GM10266 (cell line): ENCODE measurements at regions not wholly inside any gene's neighbourhood (a gene's known extent, or its start where the extent isn't known, plus 50 kb on each side); places are given as distances from the start of the nearest gene placed in this dataset.

ENCODE experiments used
- DNase-seq: peaks from one replicate; pipeline ENCODE4 v3.0.0; 2012; ENCODE audit errors: extremely low spot score
- TF ChIP-seq, protein P1 (sequence below): IDR thresholded peaks from 2 replicates; pipeline ENCODE4 v1.5.1; 2012; ENCODE audit warnings: mild to moderate bottlenecking, low read depth; ENCODE audit not compliant: control insufficient read depth, insufficient read depth; ENCODE audit errors: missing control alignments

DNA sequence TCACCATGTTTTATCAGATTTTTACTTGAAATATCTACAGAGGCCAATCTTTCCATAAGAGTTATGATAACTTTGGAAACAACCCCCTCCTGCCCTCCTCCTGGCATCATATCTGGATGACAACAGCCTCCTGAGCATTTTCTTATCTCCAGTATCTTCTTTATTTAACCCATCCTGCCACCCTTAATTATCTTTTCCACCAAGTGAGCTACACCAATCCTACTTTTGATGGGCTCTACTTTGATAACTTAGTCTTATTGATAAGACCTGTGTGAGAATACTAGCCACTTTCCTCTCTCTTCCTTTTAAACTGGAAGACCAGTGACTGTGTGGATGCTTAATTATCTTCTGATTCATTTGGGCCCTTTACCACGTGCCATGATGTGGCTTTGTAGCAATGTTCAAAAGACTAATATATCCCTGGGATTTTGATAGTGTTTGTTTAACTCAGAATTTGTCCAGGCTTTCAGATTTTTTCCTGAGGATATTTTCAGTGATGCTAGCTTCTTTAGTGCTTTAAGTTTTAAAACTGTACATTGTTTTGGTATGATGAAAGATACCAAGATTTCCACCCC is 330.1 kb upstream of the GIMD1 start:
- no peak for DNase-seq
- TF ChIP-seq, protein P1, sequence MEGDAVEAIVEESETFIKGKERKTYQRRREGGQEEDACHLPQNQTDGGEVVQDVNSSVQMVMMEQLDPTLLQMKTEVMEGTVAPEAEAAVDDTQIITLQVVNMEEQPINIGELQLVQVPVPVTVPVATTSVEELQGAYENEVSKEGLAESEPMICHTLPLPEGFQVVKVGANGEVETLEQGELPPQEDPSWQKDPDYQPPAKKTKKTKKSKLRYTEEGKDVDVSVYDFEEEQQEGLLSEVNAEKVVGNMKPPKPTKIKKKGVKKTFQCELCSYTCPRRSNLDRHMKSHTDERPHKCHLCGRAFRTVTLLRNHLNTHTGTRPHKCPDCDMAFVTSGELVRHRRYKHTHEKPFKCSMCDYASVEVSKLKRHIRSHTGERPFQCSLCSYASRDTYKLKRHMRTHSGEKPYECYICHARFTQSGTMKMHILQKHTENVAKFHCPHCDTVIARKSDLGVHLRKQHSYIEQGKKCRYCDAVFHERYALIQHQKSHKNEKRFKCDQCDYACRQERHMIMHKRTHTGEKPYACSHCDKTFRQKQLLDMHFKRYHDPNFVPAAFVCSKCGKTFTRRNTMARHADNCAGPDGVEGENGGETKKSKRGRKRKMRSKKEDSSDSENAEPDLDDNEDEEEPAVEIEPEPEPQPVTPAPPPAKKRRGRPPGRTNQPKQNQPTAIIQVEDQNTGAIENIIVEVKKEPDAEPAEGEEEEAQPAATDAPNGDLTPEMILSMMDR: no peak

GRCh38 chr4:106695501-106696262 is 327.1 kb upstream of the GIMD1 start:
- no peak for DNase-seq

GRCh38 chr4:106694232-106694631 is 325.7 kb upstream of the GIMD1 start:
- no peak for DNase-seq
- TF ChIP-seq, protein P1: no peak

More at GRCh38 chr4:106695501-106696262, 327.1 kb upstream of the GIMD1 start:
- TF ChIP-seq, protein P1: no peak

DNA sequence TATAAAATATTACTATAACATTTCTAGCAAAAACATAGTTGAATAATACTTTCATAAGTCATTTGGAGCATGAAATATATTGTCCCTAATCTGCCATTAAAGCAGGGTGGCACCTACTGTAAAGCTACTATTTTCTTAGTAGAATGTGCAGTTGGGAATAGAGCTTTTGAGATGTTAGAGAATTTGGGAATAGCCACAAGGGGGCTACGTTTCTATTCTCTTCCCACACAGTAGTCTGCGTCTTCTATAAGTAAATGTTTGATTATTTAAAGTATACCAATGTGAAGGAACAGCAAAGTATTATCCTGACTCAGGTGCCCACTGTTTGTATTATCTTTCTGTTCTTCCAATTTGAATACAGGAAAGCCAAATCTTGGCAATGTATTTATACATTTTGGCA is 323.2 kb upstream of the GIMD1 start:
- TF ChIP-seq, protein P1: no peak
- DNase-seq: no peak

DNA sequence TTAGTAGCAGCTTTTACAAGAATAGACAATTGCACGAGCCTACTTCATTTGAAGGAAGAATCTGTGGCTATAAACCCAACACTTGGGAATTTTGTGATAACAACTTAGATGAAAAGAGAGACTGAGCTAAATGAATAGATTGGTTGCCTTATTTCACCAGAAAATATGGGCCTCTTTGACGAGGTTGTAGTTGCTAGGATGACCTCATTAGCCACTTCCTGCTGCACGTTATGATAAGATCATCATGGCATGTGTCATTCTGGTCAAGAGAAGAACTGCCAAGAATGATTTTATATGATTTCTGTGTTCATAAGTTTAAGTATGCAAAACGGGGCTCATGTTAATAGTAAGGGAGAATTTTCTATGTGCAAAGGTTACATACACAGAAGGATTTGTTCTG is 321.9 kb upstream of the GIMD1 start:
- DNase-seq: no peak
- TF ChIP-seq, protein P1: no peak

DNA sequence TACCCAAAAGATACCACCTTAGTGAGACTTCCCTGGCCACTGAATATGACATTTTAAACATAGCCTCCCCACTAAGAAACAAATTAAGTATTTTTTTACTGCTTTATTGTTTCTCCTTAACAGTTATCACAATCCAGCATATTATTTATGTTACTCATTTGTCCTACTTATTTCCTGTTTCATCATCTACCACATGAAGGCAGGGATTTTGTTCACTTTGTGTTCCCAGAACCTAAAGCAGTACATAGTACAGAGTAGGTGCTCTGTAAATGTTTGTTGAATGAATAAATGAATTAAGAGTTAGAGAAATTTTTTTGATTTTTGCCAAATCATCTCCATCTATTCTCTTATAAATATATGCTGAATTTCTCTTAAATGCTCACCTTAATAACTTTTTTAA is 318.4 kb upstream of the GIMD1 start:
- no peak for DNase-seq
- TF ChIP-seq, protein P1: no peak

DNA sequence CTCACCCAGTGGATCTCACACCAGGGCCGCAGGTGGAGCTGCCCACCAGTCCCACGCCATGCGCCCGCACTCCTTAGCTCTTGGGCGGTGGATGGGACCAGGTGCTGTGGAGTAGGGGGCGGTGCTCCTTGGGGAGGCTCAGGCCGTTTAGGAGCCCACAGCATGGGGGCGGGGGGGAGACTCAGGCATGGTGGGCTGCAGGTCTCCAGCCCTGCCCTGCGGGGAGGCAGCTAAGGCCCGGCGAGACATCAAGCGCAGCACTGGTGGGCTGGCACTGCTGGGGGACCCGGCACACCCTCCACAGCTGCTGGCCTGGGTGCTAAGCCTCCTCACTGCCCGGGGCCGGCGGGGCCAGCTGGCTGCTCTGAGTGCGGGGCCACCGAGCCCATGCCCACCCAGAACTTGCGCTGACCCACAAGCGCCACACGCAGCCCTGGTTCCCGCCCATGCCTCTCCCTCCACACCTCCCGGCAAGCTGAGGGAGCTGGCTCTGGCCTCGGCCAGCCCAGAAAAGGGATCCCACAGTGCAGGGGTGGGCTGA is 312.9 kb upstream of the GIMD1 start:
- DNase-seq: no peak
- TF ChIP-seq, protein P1: no peak
